ENCODE measurements at regions not wholly inside any gene's neighbourhood (a gene's known extent, or its start where the extent isn't known, plus 50 kb on each side); places are given as distances from the start of the nearest gene placed in this dataset.

DNA sequence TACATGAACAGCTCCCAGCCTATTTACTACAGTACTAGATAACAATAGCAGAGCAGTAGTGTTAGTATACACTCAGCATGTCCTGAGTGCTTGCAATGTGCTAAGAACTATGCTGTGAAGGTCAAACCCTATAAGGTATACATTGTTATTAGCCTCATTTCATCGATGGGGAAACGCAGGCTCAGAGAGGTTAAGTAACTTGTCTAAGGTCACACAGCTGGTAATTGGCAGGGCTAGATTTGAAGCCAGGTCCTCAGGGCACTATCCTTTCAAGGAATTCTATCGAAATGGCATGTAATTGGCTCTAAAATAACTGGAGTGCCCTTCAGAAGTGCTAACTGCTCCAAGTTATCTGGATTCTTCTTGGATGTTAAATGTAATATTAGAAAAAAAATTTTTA lies 295.6 kb downstream of the ZNF536 start:
- Mint-ChIP-seq H3K9me3 (no peaks in the 10 kb centered on the region; a peak in 1 of 5 replicates), H3K27ac (no peak overlapping the region), H3K4me1 (peaks cover 22 to 29% of the 10 kb centered on the region in 2 experiments), H3K4me3 (no peak overlapping the region), H3K27me3 (ENCODE audit: low read depth) (peaks cover 8% of the 10 kb centered on the region), H3K36me3 (ENCODE audit: insufficient read depth in 1 of 3, low read depth in 3 of 3) (no peaks in the 10 kb centered on the region)
- Histone ChIP-seq H2BK5ac (ENCODE audit: insufficient read length, low read length) (no peak overlapping the region), H3K9me3 (ENCODE audit: control insufficient read depth, low read depth, low read length) (no peaks in the 10 kb centered on the region), H2AFZ (ENCODE audit: low read length) (no peak overlapping the region), H2BK12ac (ENCODE audit: insufficient read length, low read depth, low read length) (no peak overlapping the region), H3K79me1 (ENCODE audit: insufficient read depth, low read depth, low read length, poor library complexity, severe bottlenecking) (no peaks in the 10 kb centered on the region), H3K18ac (ENCODE audit: insufficient read length, low read depth, low read length) (no peak overlapping the region), H2BK15ac (ENCODE audit: low read depth, low read length) (no peak overlapping the region), H3K4ac (ENCODE audit: low read depth, low read length) (no peak overlapping the region), H3T11ph (ENCODE audit: low read length) (no peak overlapping the region), H3K23me2 (ENCODE audit: insufficient read length, low read depth, low read length, poor library complexity, severe bottlenecking) (no peaks in the 10 kb centered on the region), H4K20me1 (ENCODE audit: control insufficient read depth, insufficient read depth, insufficient read length) (no peaks in the 10 kb centered on the region), H3K27me3 (ENCODE audit: insufficient read depth, low read length) (no peaks in the 10 kb centered on the region), H3K4me1 (ENCODE audit: insufficient read depth, low read length) (no peaks in the 10 kb centered on the region; the same call in 1 of the 2 replicates), H2AK5ac (ENCODE audit: insufficient read length, low read length) (no peak overlapping the region), H4K91ac (ENCODE audit: insufficient read length, low read depth, low read length) (no peak overlapping the region), H3K4me2 (ENCODE audit: insufficient read depth, insufficient read length, low read length) (no peak overlapping the region), H3K56ac (ENCODE audit: insufficient read length, low read depth, low read length) (no peak overlapping the region), H4K8ac (replicated peaks; ENCODE audit: insufficient read length, low read depth, low read length) (no peak overlapping the region), H2BK120ac (ENCODE audit: low read depth, low read length, poor library complexity, severe bottlenecking) (no peak overlapping the region), H3K27ac (ENCODE audit: insufficient read length, low read depth, low read length) (no peak overlapping the region), H3K23ac (ENCODE audit: insufficient read length, low read depth, low read length) (no peak overlapping the region), H2BK20ac (ENCODE audit: low read depth, low read length, poor library complexity, severe bottlenecking) (no peak overlapping the region), H3K9ac (ENCODE audit: extremely low read depth, insufficient read length, low read length) (no peak overlapping the region), H3K14ac (ENCODE audit: insufficient read depth, low read length) (no peak overlapping the region), H3K79me2 (ENCODE audit: insufficient read depth, low read length) (no peaks in the 10 kb centered on the region), H4K5ac (ENCODE audit: insufficient read length, low read depth, low read length) (no peak overlapping the region)
- no peak for DNase-seq
- TF ChIP-seq, protein P1, sequence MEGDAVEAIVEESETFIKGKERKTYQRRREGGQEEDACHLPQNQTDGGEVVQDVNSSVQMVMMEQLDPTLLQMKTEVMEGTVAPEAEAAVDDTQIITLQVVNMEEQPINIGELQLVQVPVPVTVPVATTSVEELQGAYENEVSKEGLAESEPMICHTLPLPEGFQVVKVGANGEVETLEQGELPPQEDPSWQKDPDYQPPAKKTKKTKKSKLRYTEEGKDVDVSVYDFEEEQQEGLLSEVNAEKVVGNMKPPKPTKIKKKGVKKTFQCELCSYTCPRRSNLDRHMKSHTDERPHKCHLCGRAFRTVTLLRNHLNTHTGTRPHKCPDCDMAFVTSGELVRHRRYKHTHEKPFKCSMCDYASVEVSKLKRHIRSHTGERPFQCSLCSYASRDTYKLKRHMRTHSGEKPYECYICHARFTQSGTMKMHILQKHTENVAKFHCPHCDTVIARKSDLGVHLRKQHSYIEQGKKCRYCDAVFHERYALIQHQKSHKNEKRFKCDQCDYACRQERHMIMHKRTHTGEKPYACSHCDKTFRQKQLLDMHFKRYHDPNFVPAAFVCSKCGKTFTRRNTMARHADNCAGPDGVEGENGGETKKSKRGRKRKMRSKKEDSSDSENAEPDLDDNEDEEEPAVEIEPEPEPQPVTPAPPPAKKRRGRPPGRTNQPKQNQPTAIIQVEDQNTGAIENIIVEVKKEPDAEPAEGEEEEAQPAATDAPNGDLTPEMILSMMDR (conservative IDR thresholded peaks at IDR 0.05): no peak
- no CpG with 5 or more reads among the region's 3 CpGs for WGBS (ENCODE audit: extremely low coverage, insufficient read length, low lambda C conversion rate)

Data from H9 (cell line).